ENCODE measurements at regions not wholly inside any gene's neighbourhood (a gene's known extent, or its start where the extent isn't known, plus 50 kb on each side); places are given as distances from the start of the nearest gene placed in this dataset.
"Not testable (repeated sequence)": the region's sequence is repeated elsewhere in the genome, so short reads cannot be mapped to it uniquely, and the experiment has no call there.

GRCh38 chr6:139730340-139730974 is 356.0 kb upstream of the CITED2 start:
- TF ChIP-seq CTCF (IDR thresholded peaks at IDR 0.05; ENCODE audit: low read length), result no peak
- TF ChIP-seq EZH2 (IDR thresholded peaks at IDR 0.05; ENCODE audit: borderline replicate concordance, low read length), result no peak
- Histone ChIP-seq H3F3A (ENCODE audit: insufficient read depth, low read length) (no peaks in the 10 kb centered on the region), H3K9me3 (ENCODE audit: low read length) (no peaks in the 10 kb centered on the region), H4K20me1 (ENCODE audit: insufficient read depth, low read length) (no peaks in the 10 kb centered on the region), H3K4me3 (ENCODE audit: low read depth, low read length, poor library complexity, severe bottlenecking) (no peak overlapping the region), H3K4me1 (ENCODE audit: insufficient read depth, low read length, severe bottlenecking) (no peaks in the 10 kb centered on the region), H3K27ac (ENCODE audit: low read depth, low read length, poor library complexity, severe bottlenecking) (no peak overlapping the region), H3K9ac (ENCODE audit: low read length) (no peak overlapping the region), H3K4me2 (ENCODE audit: low read length) (no peak overlapping the region), H3K27me3 (ENCODE audit: insufficient read depth, low read length) (no peaks in the 10 kb centered on the region), H2AFZ (ENCODE audit: low read length) (no peak overlapping the region), H3K36me3 (ENCODE audit: insufficient read depth, low read length) (no peaks in the 10 kb centered on the region), H3K9me2 (ENCODE audit: low read depth, low read length) (no peaks in the 10 kb centered on the region), H3K79me2 (ENCODE audit: insufficient read depth, low read length) (no peaks in the 10 kb centered on the region)

- no peak for TF ChIP-seq CTCF (IDR thresholded peaks at IDR 0.05; ENCODE audit: low read length)
- TF ChIP-seq EZH2 (IDR thresholded peaks at IDR 0.05; ENCODE audit: borderline replicate concordance, low read length), result no peak
- Histone ChIP-seq H3K9me2 (ENCODE audit: low read depth, low read length) (no peaks in the 10 kb centered on the region), H2AFZ (ENCODE audit: low read length) (no peak overlapping the region), H3K27ac (ENCODE audit: low read depth, low read length, poor library complexity, severe bottlenecking) (no peak overlapping the region), H3F3A (ENCODE audit: insufficient read depth, low read length) (no peaks in the 10 kb centered on the region), H3K36me3 (ENCODE audit: insufficient read depth, low read length) (no peaks in the 10 kb centered on the region), H3K27me3 (ENCODE audit: insufficient read depth, low read length) (no peaks in the 10 kb centered on the region), H3K9ac (ENCODE audit: low read length) (no peak overlapping the region), H3K4me3 (ENCODE audit: low read depth, low read length, poor library complexity, severe bottlenecking) (no peak overlapping the region), H3K4me1 (ENCODE audit: insufficient read depth, low read length, severe bottlenecking) (no peaks in the 10 kb centered on the region), H3K9me3 (ENCODE audit: low read length) (no peaks in the 10 kb centered on the region), H3K79me2 (ENCODE audit: insufficient read depth, low read length) (no peaks in the 10 kb centered on the region), H3K4me2 (ENCODE audit: low read length) (no peak overlapping the region), H4K20me1 (ENCODE audit: insufficient read depth, low read length) (no peaks in the 10 kb centered on the region)
These were observed 354.5 kb upstream of the CITED2 start for GRCh38 chr6:139728876-139729427.

GRCh38 chr6:139726272-139726671 is 351.8 kb upstream of the CITED2 start:
- not testable (repeated sequence) for H3K27ac ChIP-seq (ENCODE audit: low read depth, low read length, poor library complexity, severe bottlenecking); H4K20me1 ChIP-seq (ENCODE audit: insufficient read depth, low read length); H3K9me2 ChIP-seq (ENCODE audit: low read depth, low read length); H3K27me3 ChIP-seq (ENCODE audit: insufficient read depth, low read length); H3K4me1 ChIP-seq (ENCODE audit: insufficient read depth, low read length, severe bottlenecking); H3K36me3 ChIP-seq (ENCODE audit: insufficient read depth, low read length); H3K9me3 ChIP-seq (ENCODE audit: low read length); H3F3A ChIP-seq (ENCODE audit: insufficient read depth, low read length); H3K9ac ChIP-seq (ENCODE audit: low read length); H2AFZ ChIP-seq (ENCODE audit: low read length); H3K4me2 ChIP-seq (ENCODE audit: low read length); H3K79me2 ChIP-seq (ENCODE audit: insufficient read depth, low read length); H3K4me3 ChIP-seq (ENCODE audit: low read depth, low read length, poor library complexity, severe bottlenecking)

- H3K4me2 ChIP-seq (ENCODE audit: low read length), result no peak overlapping the region
- no peaks in the 10 kb centered on the region for H3K27me3 ChIP-seq (ENCODE audit: insufficient read depth, low read length)
- no peaks in the 10 kb centered on the region for H3F3A ChIP-seq (ENCODE audit: insufficient read depth, low read length)
- TF ChIP-seq EZH2 (IDR thresholded peaks at IDR 0.05; ENCODE audit: borderline replicate concordance, low read length), result no peak
- TF ChIP-seq CTCF (IDR thresholded peaks at IDR 0.05; ENCODE audit: low read length), result no peak
- no peaks in the 10 kb centered on the region for H3K79me2 ChIP-seq (ENCODE audit: insufficient read depth, low read length)
- H3K36me3 ChIP-seq (ENCODE audit: insufficient read depth, low read length), result no peaks in the 10 kb centered on the region
- no peaks in the 10 kb centered on the region for H3K9me3 ChIP-seq (ENCODE audit: low read length)
- H3K4me3 ChIP-seq (ENCODE audit: low read depth, low read length, poor library complexity, severe bottlenecking), result no peak overlapping the region
- H3K27ac ChIP-seq (ENCODE audit: low read depth, low read length, poor library complexity, severe bottlenecking), result no peak overlapping the region
- H2AFZ ChIP-seq (ENCODE audit: low read length), result no peak overlapping the region
- H3K4me1 ChIP-seq (ENCODE audit: insufficient read depth, low read length, severe bottlenecking), result no peaks in the 10 kb centered on the region
- no peak overlapping the region for H3K9ac ChIP-seq (ENCODE audit: low read length)
- no peaks in the 10 kb centered on the region for H4K20me1 ChIP-seq (ENCODE audit: insufficient read depth, low read length)
- H3K9me2 ChIP-seq (ENCODE audit: low read depth, low read length), result no peaks in the 10 kb centered on the region
These were observed 348.1 kb upstream of the CITED2 start for GRCh38 chr6:139722530-139722929.
